CD14-positive monocyte (primary cell): ENCODE measurements at regions not wholly inside any gene's neighbourhood (a gene's known extent, or its start where the extent isn't known, plus 50 kb on each side); places are given as distances from the start of the nearest gene placed in this dataset.
"Not testable (repeated sequence)": the region's sequence is repeated elsewhere in the genome, so short reads cannot be mapped to it uniquely, and the experiment has no call there.

ENCODE experiments used
- DNase-seq, 3 donors: peaks; one replicate each; pipeline ENCODE4 v3.0.0-alpha.2; 2011 to 2022
- H2AFZ ChIP-seq: 2 replicates; pipeline ENCODE4 v1.6.0; 2012; ENCODE audit warnings: mild to moderate bottlenecking, low read depth, low read length, inconsistent platforms; ENCODE audit not compliant: insufficient read depth, poor library complexity, severe bottlenecking
- H3K27ac ChIP-seq, 2 donors: 1 replicate in 1 of 2; 2 replicates in 1 of 2; pipeline ENCODE4 v1.5.1; 2012 to 2013; ENCODE audit warnings: low read length in 2 of 2, control low read depth in 1 of 2, inconsistent platforms in 1 of 2, low read depth in 1 of 2, mild to moderate bottlenecking in 1 of 2
- H3K27me3 ChIP-seq, 2 donors: one replicate each; pipeline versions ENCODE4 v1.6.0 to v1.6.1; 2011 to 2013; ENCODE audit warnings: low read length in 2 of 2; ENCODE audit not compliant: control insufficient read depth in 2 of 2, insufficient read depth in 2 of 2
- H3K36me3 ChIP-seq, 2 donors: replicated peaks in 1 of 2; 1 replicate in 1 of 2; 2 replicates in 1 of 2; pipeline versions ENCODE4 v1.5.1 to v1.6.1; 2012 to 2013; ENCODE audit warnings: low read length in 2 of 2, control low read depth in 1 of 2, inconsistent platforms in 1 of 2, mild to moderate bottlenecking in 1 of 2; ENCODE audit not compliant: insufficient read depth in 2 of 2, control insufficient read depth in 1 of 2
- H3K4me1 ChIP-seq, 2 donors: 1 replicate in 1 of 2; 2 replicates in 1 of 2; pipeline versions ENCODE4 v1.5.1 to v1.6.1; 2012 to 2013; ENCODE audit warnings: low read length in 2 of 2, control low read depth in 1 of 2, inconsistent platforms in 1 of 2, mild to moderate bottlenecking in 1 of 2, moderate library complexity in 1 of 2; ENCODE audit not compliant: insufficient read depth in 2 of 2, control insufficient read depth in 1 of 2
- H3K4me2 ChIP-seq: replicated peaks from 2 replicates; pipeline ENCODE3; 2012; ENCODE audit warnings: low read length, moderate library complexity, mild to moderate bottlenecking; ENCODE audit not compliant: poor library complexity, severe bottlenecking; ENCODE audit errors: extremely low read depth
- H3K4me3 ChIP-seq, 3 experiments: fragments of 200-600 bp in 1 of 3; sonication (generic) in 1 of 3; replicated peaks in 1 of 3; 1 replicate in 2 of 3; 2 replicates in 1 of 3; pipeline ENCODE4 v1.5.1; 2011 to 2013; ENCODE audit warnings: low read length in 3 of 3, mild to moderate bottlenecking in 3 of 3, control low read depth in 2 of 3, low read depth in 2 of 3, inconsistent platforms in 1 of 3, moderate library complexity in 1 of 3
- H3K79me2 ChIP-seq: 2 replicates; pipeline ENCODE4 v1.6.0; 2012; ENCODE audit warnings: mild to moderate bottlenecking, control low read depth, inconsistent platforms, low read length, moderate library complexity; ENCODE audit not compliant: insufficient read depth
- H3K9ac ChIP-seq: 2 replicates; pipeline ENCODE4 v1.6.0; 2017; ENCODE audit warnings: low read length, mild to moderate bottlenecking; ENCODE audit not compliant: insufficient read depth, poor library complexity, severe bottlenecking
- H3K9me3 ChIP-seq, 2 donors: replicated peaks in 1 of 2; 1 replicate in 1 of 2; 2 replicates in 1 of 2; pipeline versions ENCODE4 v1.5.1 to v1.6.1; 2012 to 2013; ENCODE audit warnings: low read length in 2 of 2, control low read depth in 1 of 2; ENCODE audit not compliant: control insufficient read depth in 1 of 2, insufficient read depth in 1 of 2
- H4K20me1 ChIP-seq: 2 replicates; pipeline ENCODE4 v1.6.0; 2012; ENCODE audit warnings: mild to moderate bottlenecking, low read length, control low read depth, moderate library complexity; ENCODE audit not compliant: insufficient read depth
- H3K27ac Mint-ChIP-seq, 7 donors: one replicate each; pipeline ENCODE4 v1.8.0; 2020; ENCODE audit warnings: mild to moderate bottlenecking in 7 of 7, mixed read lengths in 7 of 7, moderate library complexity in 6 of 7, inconsistent platforms in 2 of 7
- H3K27me3 Mint-ChIP-seq, 3 donors: one replicate each; pipeline ENCODE4 v1.8.0; 2021 to 2022; ENCODE audit warnings: low read depth in 3 of 3, mild to moderate bottlenecking in 3 of 3, mixed read lengths in 3 of 3, moderate library complexity in 3 of 3, inconsistent platforms in 1 of 3
- H3K36me3 Mint-ChIP-seq, 2 donors: one replicate each; pipeline ENCODE4 v1.8.0; 2020; ENCODE audit warnings: mixed read lengths in 2 of 2, inconsistent platforms in 1 of 2, mild to moderate bottlenecking in 1 of 2
- H3K4me1 Mint-ChIP-seq: one replicate; pipeline ENCODE4 v1.8.0; 2020; ENCODE audit warnings: mild to moderate bottlenecking, mixed read lengths
- H3K4me3 Mint-ChIP-seq, 2 donors: one replicate each; pipeline ENCODE4 v1.8.0; 2020; ENCODE audit warnings: mild to moderate bottlenecking in 2 of 2, mixed read lengths in 2 of 2, moderate library complexity in 1 of 2
- H3K9me3 Mint-ChIP-seq, 7 donors: one replicate each; pipeline ENCODE4 v1.8.0; 2020 to 2022; ENCODE audit warnings: mixed read lengths in 7 of 7, mild to moderate bottlenecking in 6 of 7, moderate library complexity in 6 of 7, inconsistent platforms in 2 of 7
- WGBS: methylation state at CpG from one replicate; pipeline ENCODE4 v1.1.5; 2013; ENCODE audit warnings: missing lambda C conversion rate; ENCODE audit not compliant: insufficient coverage; 5-methylcytosine and 5-hydroxymethylcytosine counted together
- intact Hi-C, 2 donors: fragments of 100-400 bp; cut with micrococcal nuclease; formaldehyde crosslinking; loops; one replicate each; pipeline versions ENCODE4 v1.15.0 to v1.15.1; 2023

DNA sequence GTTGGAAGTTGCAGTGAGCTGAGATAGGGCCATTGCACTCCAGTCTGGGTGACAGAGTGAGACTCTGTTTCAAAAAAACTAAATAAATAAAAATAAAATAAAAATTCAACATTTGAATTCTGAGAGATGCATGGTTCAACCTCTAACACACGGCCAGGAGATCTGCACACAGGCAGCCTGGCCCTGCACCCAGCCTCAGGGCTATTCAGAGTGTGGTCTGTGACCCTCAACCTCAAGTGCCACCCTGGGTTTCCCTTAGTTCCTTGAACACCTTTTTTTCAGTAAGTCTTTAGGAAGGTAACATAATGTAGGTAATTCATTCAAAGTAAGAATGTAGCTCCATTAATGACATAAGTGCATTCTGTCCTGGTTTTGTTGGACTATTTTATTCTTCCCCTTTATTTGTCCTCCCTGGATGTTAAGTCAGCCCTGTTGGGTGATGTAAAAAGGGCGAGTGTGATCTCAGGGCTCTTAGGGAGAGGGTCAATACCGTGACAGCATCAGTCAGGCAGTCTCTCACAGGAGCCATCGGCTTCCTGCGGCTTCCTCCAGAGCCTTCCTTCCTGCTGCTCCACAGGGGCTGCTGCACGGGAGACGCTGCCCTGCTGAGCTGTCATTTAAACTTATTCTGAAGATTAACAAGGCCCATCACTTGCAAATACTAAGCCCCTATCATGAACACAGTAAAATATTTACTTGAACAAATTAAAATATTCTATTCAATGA lies 139.8 kb downstream of the SPATA31A6 start:
- H3K4me1 Mint-ChIP-seq, H3K27ac Mint-ChIP-seq, H4K20me1 ChIP-seq, H3K9me3 ChIP-seq, H3K36me3 Mint-ChIP-seq, H2AFZ ChIP-seq, H3K36me3 ChIP-seq, H3K9ac ChIP-seq, H3K27me3 ChIP-seq, H3K27me3 Mint-ChIP-seq, H3K4me2 ChIP-seq, H3K4me3 Mint-ChIP-seq, H3K79me2 ChIP-seq, H3K4me3 ChIP-seq, H3K27ac ChIP-seq, intact Hi-C loops, H3K9me3 Mint-ChIP-seq, H3K4me1 ChIP-seq: not testable (repeated sequence)
- DNase-seq: peak in 1 of 3 donors; percentile 23
- 7% methylated on average over 3 of the region's 7 CpGs for WGBS

DNA sequence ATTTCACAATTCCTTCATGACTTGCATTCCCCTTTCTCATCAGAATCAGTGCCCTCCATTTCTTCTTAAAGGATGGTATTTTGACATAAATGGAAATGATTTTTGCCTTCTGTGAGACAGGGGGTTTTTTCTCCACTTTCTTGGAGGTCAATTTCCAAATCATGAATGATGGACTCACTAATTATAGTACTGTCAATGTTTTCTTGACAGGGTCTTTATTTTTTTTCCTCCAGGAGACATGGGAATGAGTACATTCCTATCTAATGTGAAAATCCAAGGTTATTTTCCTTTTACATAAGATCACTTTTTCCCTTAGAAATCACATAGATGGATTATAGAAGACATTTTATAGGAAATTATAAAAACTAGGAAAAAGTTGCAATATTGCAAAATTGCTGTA lies 141.7 kb downstream of the SPATA31A6 start:
- H3K9me3 ChIP-seq, H3K27me3 ChIP-seq, H3K36me3 Mint-ChIP-seq, H3K4me2 ChIP-seq, intact Hi-C loops, H3K27me3 Mint-ChIP-seq, H3K4me3 Mint-ChIP-seq, H3K36me3 ChIP-seq, H3K79me2 ChIP-seq, H2AFZ ChIP-seq, H3K4me1 Mint-ChIP-seq, H3K27ac ChIP-seq, H3K4me3 ChIP-seq, H3K4me1 ChIP-seq, H3K27ac Mint-ChIP-seq, H3K9ac ChIP-seq, DNase-seq, H4K20me1 ChIP-seq: not testable (repeated sequence)
- H3K9me3 Mint-ChIP-seq: peaks cover 2 to 16% (median 3%) of the 10 kb centered on the region in 7 donors

GRCh38 chr9:42325561-42325960 lies 142.1 kb downstream of the SPATA31A6 start:
- H3K9ac ChIP-seq, H3K27me3 ChIP-seq, H3K27ac Mint-ChIP-seq, H4K20me1 ChIP-seq, H3K36me3 ChIP-seq, H3K4me3 Mint-ChIP-seq, H3K4me3 ChIP-seq, H2AFZ ChIP-seq, H3K4me1 Mint-ChIP-seq, H3K9me3 ChIP-seq, H3K4me2 ChIP-seq, DNase-seq, H3K27ac ChIP-seq, intact Hi-C loops, H3K36me3 Mint-ChIP-seq, H3K79me2 ChIP-seq, H3K4me1 ChIP-seq, H3K27me3 Mint-ChIP-seq: not testable (repeated sequence)
- peaks cover 3 to 16% (median 5%) of the 10 kb centered on the region in 7 donors for H3K9me3 Mint-ChIP-seq
- WGBS: no CpG with 5 or more reads among the region's 2 CpGs

GRCh38 chr9:42326482-42326881 lies 143.0 kb downstream of the SPATA31A6 start:
- H3K79me2 ChIP-seq, H3K9ac ChIP-seq, H3K9me3 ChIP-seq, H3K27me3 Mint-ChIP-seq, intact Hi-C loops, H2AFZ ChIP-seq, H3K4me3 ChIP-seq, H3K4me2 ChIP-seq, DNase-seq, H3K36me3 Mint-ChIP-seq, H3K4me3 Mint-ChIP-seq, H3K36me3 ChIP-seq, H4K20me1 ChIP-seq, H3K27ac ChIP-seq, H3K27me3 ChIP-seq, H3K27ac Mint-ChIP-seq, H3K4me1 ChIP-seq, H3K4me1 Mint-ChIP-seq: not testable (repeated sequence)
- H3K9me3 Mint-ChIP-seq: peaks cover 4 to 18% (median 7%) of the 10 kb centered on the region in 7 donors
- no CpG with 5 or more reads among the region's 2 CpGs for WGBS
